ENCODE measurements at regions not wholly inside any gene's neighbourhood (a gene's known extent, or its start where the extent isn't known, plus 50 kb on each side); places are given as distances from the start of the nearest gene placed in this dataset.

DNA sequence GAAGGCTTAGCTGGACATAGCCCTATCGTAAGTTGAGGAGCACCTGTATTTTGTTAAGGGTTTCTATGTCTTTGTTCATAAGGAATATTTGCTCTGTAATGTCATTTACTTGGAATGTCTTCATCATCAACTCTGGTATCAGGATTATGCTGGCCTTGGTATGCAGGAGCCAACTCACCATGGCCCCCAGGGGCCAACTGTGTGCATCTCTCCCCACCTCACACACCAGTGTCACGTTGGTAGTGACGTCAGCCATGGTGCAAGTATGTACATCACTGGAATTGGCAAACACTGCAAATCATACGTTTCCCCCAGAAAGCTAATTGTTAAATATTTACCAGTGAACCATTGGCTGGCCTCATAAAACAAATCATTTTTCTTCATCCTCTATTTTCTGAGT is 70.8 kb downstream of the YTHDF1 start:
- no peaks in the 10 kb centered on the region for H3K36me3 ChIP-seq (ENCODE audit: control insufficient read depth, insufficient read depth, low read length)
- peaks cover 5% of the 10 kb centered on the region for H3K9me3 ChIP-seq (ENCODE audit: control insufficient read depth, low read length)
- H3K27ac ChIP-seq (ENCODE audit: insufficient read depth, low read depth, low read length, poor library complexity, severe bottlenecking) = no peak overlapping the region
- 93 to 94% methylated on average over 4 of the region's 4 CpGs for WGBS, 2 experiments
- no peaks in the 10 kb centered on the region for H3K4me1 ChIP-seq (ENCODE audit: control insufficient read depth, insufficient read depth, low read length)
- no peaks in the 10 kb centered on the region for H3K27me3 ChIP-seq (ENCODE audit: control insufficient read depth, insufficient read depth, low read length, poor library complexity, severe bottlenecking)
- H3K4me3 ChIP-seq (ENCODE audit: insufficient read depth, low read depth, low read length) = no peak overlapping the region

DNA sequence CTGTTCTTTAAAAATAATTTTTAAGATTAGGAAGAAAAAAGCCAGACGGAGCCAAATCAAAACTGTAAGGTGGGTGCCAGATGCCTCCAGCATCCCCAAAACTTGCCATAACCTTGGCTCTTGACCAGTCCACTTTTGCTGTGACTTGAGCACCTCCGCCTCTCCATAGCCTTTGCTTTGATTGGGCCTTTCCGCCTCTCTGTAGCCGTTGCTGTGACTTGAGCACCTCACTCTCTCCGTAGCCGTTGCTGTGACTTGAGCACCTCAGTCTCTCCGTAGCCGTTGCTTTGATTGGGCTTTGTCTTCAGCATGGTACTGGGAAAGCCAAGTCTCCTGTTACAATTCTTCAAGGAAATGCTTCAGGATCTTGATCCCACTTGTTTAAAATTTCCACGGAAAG is 73.0 kb downstream of the YTHDF1 start:
- no peaks in the 10 kb centered on the region for H3K27me3 ChIP-seq (ENCODE audit: control insufficient read depth, insufficient read depth, low read length, poor library complexity, severe bottlenecking)
- 84% methylated on average over 9 of the region's 9 CpGs for WGBS, 2 experiments
- H3K4me1 ChIP-seq (ENCODE audit: control insufficient read depth, insufficient read depth, low read length) = no peaks in the 10 kb centered on the region
- no peaks in the 10 kb centered on the region for H3K36me3 ChIP-seq (ENCODE audit: control insufficient read depth, insufficient read depth, low read length)
- H3K27ac ChIP-seq (ENCODE audit: insufficient read depth, low read depth, low read length, poor library complexity, severe bottlenecking) = no peak overlapping the region
- no peaks in the 10 kb centered on the region for H3K9me3 ChIP-seq (ENCODE audit: control insufficient read depth, low read length)
- H3K4me3 ChIP-seq (ENCODE audit: insufficient read depth, low read depth, low read length) = no peak overlapping the region

DNA sequence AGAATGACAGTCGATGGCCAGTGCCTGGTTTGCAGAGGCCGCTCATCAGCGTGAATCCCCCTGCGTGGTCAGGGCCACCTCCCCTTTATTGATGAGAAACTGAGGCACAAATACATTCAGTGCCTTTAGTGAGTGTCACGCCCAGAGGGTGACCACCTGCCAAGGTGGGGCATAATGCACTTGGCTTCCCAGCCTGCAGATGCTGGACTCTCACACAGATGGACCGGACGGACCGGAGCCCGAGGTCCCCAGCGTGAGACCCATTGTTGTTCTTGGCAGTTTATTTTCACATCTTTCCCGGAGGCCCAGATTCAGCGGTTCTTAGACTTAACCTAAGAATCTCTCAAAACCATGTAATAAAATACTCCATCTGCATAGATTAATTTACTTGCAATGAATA is 74.4 kb downstream of the YTHDF1 start:
- H3K4me3 ChIP-seq (ENCODE audit: insufficient read depth, low read depth, low read length) = no peak overlapping the region
- no peaks in the 10 kb centered on the region for H3K9me3 ChIP-seq (ENCODE audit: control insufficient read depth, low read length)
- H3K27me3 ChIP-seq (ENCODE audit: control insufficient read depth, insufficient read depth, low read length, poor library complexity, severe bottlenecking) = no peaks in the 10 kb centered on the region
- 93 to 94% methylated on average over 12 of the region's 12 CpGs for WGBS, 2 experiments
- no peak overlapping the region for H3K27ac ChIP-seq (ENCODE audit: insufficient read depth, low read depth, low read length, poor library complexity, severe bottlenecking)
- H3K36me3 ChIP-seq (ENCODE audit: control insufficient read depth, insufficient read depth, low read length) = no peaks in the 10 kb centered on the region
- H3K4me1 ChIP-seq (ENCODE audit: control insufficient read depth, insufficient read depth, low read length) = no peaks in the 10 kb centered on the region

DNA sequence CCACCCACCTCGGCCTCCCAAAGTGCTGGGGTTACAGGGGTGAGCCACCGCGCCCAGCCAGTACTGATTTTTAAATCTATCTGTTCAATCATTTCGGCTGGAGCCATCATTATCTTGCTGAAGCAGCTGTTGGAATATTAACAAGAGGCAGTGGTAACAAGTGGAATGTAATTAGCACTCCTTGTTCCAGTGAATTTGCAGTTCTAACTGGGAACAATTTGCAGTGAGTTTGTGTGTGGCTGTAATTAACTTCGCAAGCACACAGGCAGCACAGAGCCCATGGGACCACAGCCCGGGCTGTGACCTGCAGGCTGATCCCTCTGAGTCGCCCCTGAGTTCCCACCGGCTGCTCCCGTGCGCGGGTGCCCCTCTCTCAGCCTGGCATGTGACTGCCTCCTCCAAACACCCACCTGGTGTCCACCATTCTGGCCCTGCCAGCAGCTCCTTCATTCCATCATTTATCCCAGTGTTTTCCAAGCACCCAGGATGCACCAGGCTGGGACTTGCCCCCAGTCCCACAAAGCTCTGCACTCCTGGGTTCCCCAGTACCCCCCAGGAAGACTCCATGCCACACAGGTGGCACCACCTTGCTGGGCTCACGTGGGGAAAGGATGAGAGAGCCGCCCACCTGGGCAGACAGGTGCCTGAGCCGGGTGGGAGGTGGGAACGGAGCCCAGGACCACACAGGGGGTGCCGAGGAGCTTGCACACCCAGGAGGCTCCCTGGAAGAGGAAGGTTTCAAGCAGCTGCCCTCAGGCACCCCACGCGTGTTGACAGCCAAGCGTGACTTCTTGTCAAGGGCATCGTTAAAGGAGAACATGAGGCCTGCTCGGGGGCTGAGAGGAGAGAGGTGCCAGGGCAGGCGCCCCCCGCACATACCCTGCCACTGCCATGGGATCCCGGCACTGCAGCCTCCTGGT is 75.2 kb downstream of the YTHDF1 start:
- no peaks in the 10 kb centered on the region for H3K27me3 ChIP-seq (ENCODE audit: control insufficient read depth, insufficient read depth, low read length, poor library complexity, severe bottlenecking)
- no peak overlapping the region for H3K27ac ChIP-seq (ENCODE audit: insufficient read depth, low read depth, low read length, poor library complexity, severe bottlenecking)
- 90 to 92% methylated on average over 24 of the region's 24 CpGs for WGBS, 2 experiments
- H3K36me3 ChIP-seq (ENCODE audit: control insufficient read depth, insufficient read depth, low read length) = no peaks in the 10 kb centered on the region
- no peaks in the 10 kb centered on the region for H3K4me1 ChIP-seq (ENCODE audit: control insufficient read depth, insufficient read depth, low read length)
- no peaks in the 10 kb centered on the region for H3K9me3 ChIP-seq (ENCODE audit: control insufficient read depth, low read length)
- H3K4me3 ChIP-seq (ENCODE audit: insufficient read depth, low read depth, low read length) = no peak overlapping the region

DNA sequence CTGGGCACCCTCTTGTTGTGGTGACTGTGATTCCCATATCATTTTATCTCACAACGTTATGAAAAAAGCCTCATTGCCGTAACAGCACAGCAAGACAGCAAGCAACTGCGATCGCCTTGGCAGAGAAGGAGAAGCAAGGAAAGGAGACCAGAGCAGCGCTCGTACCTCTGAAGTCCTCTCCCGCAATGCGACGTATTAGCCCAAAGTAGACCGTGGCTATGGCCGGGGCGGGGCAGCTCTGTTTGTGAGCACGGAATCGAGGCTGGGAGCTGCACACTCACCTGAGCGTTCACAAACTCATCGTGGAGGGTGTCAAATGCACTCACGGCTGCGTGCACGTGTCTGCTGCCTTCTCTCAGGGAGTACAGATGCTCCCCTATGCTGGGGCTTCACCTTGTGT is 76.1 kb downstream of the YTHDF1 start:
- H3K27me3 ChIP-seq (ENCODE audit: control insufficient read depth, insufficient read depth, low read length, poor library complexity, severe bottlenecking) = no peaks in the 10 kb centered on the region
- H3K4me3 ChIP-seq (ENCODE audit: insufficient read depth, low read depth, low read length) = no peak overlapping the region
- H3K27ac ChIP-seq (ENCODE audit: insufficient read depth, low read depth, low read length, poor library complexity, severe bottlenecking) = no peak overlapping the region
- WGBS, 2 experiments = 84 to 85% methylated on average over 19 of the region's 19 CpGs
- no peaks in the 10 kb centered on the region for H3K4me1 ChIP-seq (ENCODE audit: control insufficient read depth, insufficient read depth, low read length)
- H3K36me3 ChIP-seq (ENCODE audit: control insufficient read depth, insufficient read depth, low read length) = no peaks in the 10 kb centered on the region
- no peaks in the 10 kb centered on the region for H3K9me3 ChIP-seq (ENCODE audit: control insufficient read depth, low read length)

DNA sequence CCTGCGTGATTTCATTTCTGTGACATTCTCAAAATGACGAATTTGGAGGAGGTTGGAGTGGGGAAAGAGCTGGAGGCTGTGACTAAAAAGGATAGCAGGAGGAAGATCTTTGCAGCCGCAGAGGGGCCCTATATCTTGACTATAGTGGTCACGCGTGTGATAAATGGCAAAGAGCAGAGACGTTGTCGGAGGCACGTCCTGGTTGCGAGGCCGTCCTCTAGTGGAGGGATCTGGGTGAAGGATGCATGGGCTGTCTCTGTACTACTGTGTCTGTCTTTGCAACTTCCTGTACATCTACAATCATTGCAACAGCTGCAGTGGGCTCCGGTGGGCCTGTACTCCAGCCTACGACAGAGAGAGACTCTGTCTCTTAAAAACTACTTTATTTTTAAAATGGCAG is 76.6 kb downstream of the YTHDF1 start:
- no peaks in the 10 kb centered on the region for H3K27me3 ChIP-seq (ENCODE audit: control insufficient read depth, insufficient read depth, low read length, poor library complexity, severe bottlenecking)
- WGBS, 2 experiments = 85 to 86% methylated on average over 12 of the region's 12 CpGs

DNA sequence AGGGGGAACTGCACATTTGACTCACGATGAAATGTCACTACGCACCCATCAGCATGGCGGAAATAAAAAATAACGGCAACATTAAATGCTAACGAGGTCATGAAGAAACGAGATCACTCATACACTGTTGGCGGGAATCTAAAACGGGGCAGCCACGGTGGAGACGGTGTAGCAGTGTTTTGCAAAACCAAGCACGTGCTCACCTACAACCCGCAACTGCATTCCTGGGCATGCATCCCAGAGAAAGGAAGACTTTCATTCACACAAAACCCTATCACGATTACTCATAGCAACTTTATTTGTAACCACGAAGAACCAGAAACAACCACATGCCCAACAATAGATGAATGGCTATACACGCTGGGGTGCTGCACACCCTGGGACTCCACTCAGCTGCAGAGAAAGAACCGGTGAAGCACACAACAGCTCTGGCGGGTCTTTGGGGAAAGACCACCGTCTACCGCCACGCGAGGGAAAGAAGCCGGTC is 77.0 kb downstream of the YTHDF1 start:
- Histone ChIP-seq H3K27ac (ENCODE audit: insufficient read depth, low read depth, low read length, poor library complexity, severe bottlenecking) (no peak overlapping the region), H3K4me1 (ENCODE audit: control insufficient read depth, insufficient read depth, low read length) (no peaks in the 10 kb centered on the region), H3K4me3 (ENCODE audit: insufficient read depth, low read depth, low read length) (no peak overlapping the region), H3K9me3 (ENCODE audit: control insufficient read depth, low read length) (no peaks in the 10 kb centered on the region), H3K36me3 (ENCODE audit: control insufficient read depth, insufficient read depth, low read length) (no peaks in the 10 kb centered on the region), H3K27me3 (ENCODE audit: control insufficient read depth, insufficient read depth, low read length, poor library complexity, severe bottlenecking) (no peaks in the 10 kb centered on the region)
- WGBS, 2 experiments = 89 to 90% methylated on average over 22 of the region's 22 CpGs

More for the DNA sequence above, 76.6 kb downstream of the YTHDF1 start:
- Histone ChIP-seq H3K27ac (ENCODE audit: insufficient read depth, low read depth, low read length, poor library complexity, severe bottlenecking) (no peak overlapping the region), H3K36me3 (ENCODE audit: control insufficient read depth, insufficient read depth, low read length) (no peaks in the 10 kb centered on the region), H3K9me3 (ENCODE audit: control insufficient read depth, low read length) (no peaks in the 10 kb centered on the region), H3K4me3 (ENCODE audit: insufficient read depth, low read depth, low read length) (no peak overlapping the region), H3K4me1 (ENCODE audit: control insufficient read depth, insufficient read depth, low read length) (no peaks in the 10 kb centered on the region)

DNA sequence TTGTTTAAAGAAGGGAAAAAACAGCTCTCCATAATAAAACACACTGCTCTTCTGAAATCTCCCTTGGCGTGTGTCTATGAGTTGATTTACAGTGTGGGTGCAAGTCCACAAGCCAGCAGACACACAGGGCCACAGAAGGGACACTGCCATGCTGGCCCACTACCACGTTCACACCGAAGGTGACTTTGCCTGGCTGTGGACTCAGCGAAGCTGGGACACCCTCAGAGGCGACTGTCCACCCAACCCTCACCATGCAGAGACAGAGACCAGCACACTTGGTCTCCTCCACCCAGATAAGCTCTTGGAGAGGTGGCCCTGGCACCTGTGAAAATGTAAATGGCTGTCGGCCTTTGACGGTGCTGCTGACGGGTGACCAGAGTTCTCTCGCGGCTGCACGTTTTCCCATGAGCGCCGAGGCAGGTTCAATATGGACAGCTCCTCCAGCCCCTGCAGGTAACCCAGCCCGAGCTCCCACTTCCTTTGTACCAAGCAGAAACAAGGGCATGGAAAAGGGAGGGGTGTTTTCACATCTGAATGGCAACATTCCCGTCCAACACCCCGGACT is 78.0 kb downstream of the YTHDF1 start:
- H3K4me1 ChIP-seq (ENCODE audit: control insufficient read depth, insufficient read depth, low read length) = no peaks in the 10 kb centered on the region
- H3K27ac ChIP-seq (ENCODE audit: insufficient read depth, low read depth, low read length, poor library complexity, severe bottlenecking) = no peak overlapping the region
- no peaks in the 10 kb centered on the region for H3K36me3 ChIP-seq (ENCODE audit: control insufficient read depth, insufficient read depth, low read length)
- WGBS, 2 experiments = 86 to 91% methylated on average over 16 of the region's 16 CpGs
- no peak overlapping the region for H3K4me3 ChIP-seq (ENCODE audit: insufficient read depth, low read depth, low read length)
- no peaks in the 10 kb centered on the region for H3K27me3 ChIP-seq (ENCODE audit: control insufficient read depth, insufficient read depth, low read length, poor library complexity, severe bottlenecking)
- H3K9me3 ChIP-seq (ENCODE audit: control insufficient read depth, low read length) = no peaks in the 10 kb centered on the region

DNA sequence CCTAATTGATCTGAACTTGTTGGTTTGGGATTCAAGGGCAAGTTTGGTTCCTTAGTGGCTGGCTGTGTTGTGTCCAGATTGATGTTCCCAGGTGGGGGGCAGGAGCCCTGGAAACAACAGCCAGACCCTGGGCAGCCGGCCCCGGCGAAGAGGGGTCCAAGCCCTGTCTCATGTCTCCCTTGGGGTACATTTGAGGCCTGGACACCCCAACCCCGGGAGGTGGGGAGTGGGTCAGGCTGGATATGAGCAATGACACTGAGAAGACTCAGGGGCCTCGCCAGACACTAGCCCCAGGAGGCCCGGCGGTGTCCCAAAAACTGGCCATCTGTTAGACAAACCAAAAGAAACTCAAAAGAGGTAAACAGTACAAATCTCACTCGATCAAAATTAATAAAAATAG is 79.6 kb downstream of the YTHDF1 start:
- Histone ChIP-seq H3K4me3 (ENCODE audit: insufficient read depth, low read depth, low read length) (no peak overlapping the region), H3K36me3 (ENCODE audit: control insufficient read depth, insufficient read depth, low read length) (no peaks in the 10 kb centered on the region), H3K9me3 (ENCODE audit: control insufficient read depth, low read length) (no peaks in the 10 kb centered on the region), H3K27ac (ENCODE audit: insufficient read depth, low read depth, low read length, poor library complexity, severe bottlenecking) (no peak overlapping the region), H3K27me3 (ENCODE audit: control insufficient read depth, insufficient read depth, low read length, poor library complexity, severe bottlenecking) (no peaks in the 10 kb centered on the region), H3K4me1 (ENCODE audit: control insufficient read depth, insufficient read depth, low read length) (no peaks in the 10 kb centered on the region)
- 80 to 81% methylated on average over 7 to 8 of the region's 8 CpGs for WGBS, 2 experiments

DNA sequence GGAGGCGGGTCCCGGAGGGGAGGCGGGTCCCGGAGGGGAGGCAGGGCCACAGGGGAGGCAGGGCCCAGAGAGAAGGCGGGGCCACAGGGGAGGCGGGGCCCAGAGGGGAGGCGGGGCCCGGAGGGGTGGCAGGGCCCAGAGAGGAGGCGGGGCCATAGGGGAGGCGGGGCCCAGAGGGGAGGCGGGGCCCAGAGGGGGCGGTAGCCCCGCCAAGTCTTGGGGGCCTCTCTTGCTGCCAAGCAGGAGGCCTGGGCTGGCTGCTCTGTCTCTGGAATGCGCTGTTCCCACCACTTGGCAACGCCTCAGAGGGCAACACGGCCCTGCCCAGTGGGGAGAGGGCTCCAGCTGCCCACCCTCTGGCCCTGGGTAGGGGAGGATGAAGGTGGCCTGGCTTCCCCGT is 80.5 kb downstream of the YTHDF1 start:
- WGBS, 2 experiments = 88 to 89% methylated on average over 16 of the region's 17 CpGs
- H3K4me3 ChIP-seq (ENCODE audit: insufficient read depth, low read depth, low read length) = no peak overlapping the region
- H3K27me3 ChIP-seq (ENCODE audit: control insufficient read depth, insufficient read depth, low read length, poor library complexity, severe bottlenecking) = peaks cover 5% of the 10 kb centered on the region
- no peaks in the 10 kb centered on the region for H3K4me1 ChIP-seq (ENCODE audit: control insufficient read depth, insufficient read depth, low read length)
- no peak overlapping the region for H3K27ac ChIP-seq (ENCODE audit: insufficient read depth, low read depth, low read length, poor library complexity, severe bottlenecking)
- no peaks in the 10 kb centered on the region for H3K36me3 ChIP-seq (ENCODE audit: control insufficient read depth, insufficient read depth, low read length)
- no peaks in the 10 kb centered on the region for H3K9me3 ChIP-seq (ENCODE audit: control insufficient read depth, low read length)

Measured in ectodermal cell (in vitro differentiated cells).